Anterior cingulate cortex (tissue), 58 donors: ENCODE measurements at regions not wholly inside any gene's neighbourhood (a gene's known extent, or its start where the extent isn't known, plus 50 kb on each side); places are given as distances from the start of the nearest gene placed in this dataset.

Experiments used
- DNase-seq, 58 donors: peaks; one replicate each; lab custom pipeline; 2025; lab: John Stamatoyannopoulos, UW

GRCh38 chr5:68406767-68407241 is 191.2 kb downstream of the PIK3R1 start:
- peak in 1 of 58 donors; percentile 5 for DNase-seq

DNA sequence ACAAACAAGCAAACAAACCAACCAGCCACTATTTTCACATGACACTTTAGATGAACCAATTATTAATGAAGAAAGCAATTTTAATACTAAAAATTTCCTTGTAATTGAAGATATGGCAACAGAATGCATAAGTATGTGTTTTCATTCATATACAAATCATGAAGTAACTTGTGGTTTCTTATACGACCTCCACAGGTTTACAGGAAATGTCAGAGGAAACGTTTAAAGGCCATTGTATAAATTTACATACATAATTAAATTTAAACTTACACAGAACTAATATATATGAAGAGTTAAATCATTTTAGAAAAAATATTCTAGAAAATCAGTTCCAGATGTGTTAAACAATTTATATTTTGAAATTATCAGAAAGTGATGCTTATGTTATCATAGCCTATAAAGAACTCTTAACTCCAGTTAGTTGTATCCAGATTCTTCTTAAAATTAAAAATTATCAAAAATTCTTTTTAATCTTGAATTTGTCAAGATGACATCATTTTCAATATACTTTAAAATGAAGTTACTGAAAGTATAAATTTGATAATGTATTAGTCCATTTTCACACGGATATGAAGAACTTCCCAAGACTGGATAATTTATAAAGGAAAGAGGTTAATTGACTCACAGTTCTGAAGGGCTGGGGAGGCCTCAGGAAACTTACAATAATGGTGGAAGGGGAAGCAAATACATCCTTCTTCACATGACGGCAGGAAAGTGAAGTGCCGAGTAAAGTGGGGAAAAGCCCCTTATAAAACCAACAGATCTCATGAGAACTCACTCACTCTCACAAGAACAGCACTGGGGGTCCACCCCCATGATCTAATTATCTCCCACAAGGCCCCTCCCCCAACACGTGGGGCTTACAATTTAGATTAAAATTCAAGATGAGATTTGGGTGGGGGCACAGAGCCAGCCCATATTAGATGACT is 192.0 kb downstream of the PIK3R1 start:
- DNase-seq = no peak

- no peak for DNase-seq
Measured at GRCh38 chr5:68408345-68408871, 192.9 kb downstream of the PIK3R1 start.

GRCh38 chr5:68409259-68409658 is 193.7 kb downstream of the PIK3R1 start:
- DNase-seq = no peak

- DNase-seq = no peak
Measured at GRCh38 chr5:68411161-68411560, 195.6 kb downstream of the PIK3R1 start.

GRCh38 chr5:68415177-68416085 is 199.9 kb downstream of the PIK3R1 start:
- DNase-seq = no peak

- DNase-seq = no peak
Measured at GRCh38 chr5:68416714-68417113, 201.2 kb downstream of the PIK3R1 start.

- no peak for DNase-seq
Measured at GRCh38 chr5:68418201-68418600, 202.6 kb downstream of the PIK3R1 start.

DNA sequence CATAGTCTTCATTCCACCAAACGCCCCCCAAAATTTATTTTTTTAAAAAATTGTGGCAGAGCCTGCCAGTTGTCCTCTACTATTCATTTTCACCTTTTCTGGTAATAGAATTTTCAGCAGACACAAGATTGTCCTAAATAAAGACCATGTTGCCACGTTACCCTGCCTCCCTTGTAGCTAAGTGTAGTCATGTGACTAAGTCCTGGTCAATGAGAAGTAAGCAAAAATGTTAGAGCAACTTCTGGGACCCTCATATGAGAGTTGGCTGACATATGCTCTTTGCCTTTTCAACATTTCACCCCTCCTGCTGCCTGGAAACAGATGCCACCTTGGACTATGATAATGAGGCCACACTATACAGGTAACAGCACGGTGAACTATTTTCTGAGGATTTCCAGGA is 203.1 kb downstream of the PIK3R1 start:
- no peak for DNase-seq

DNA sequence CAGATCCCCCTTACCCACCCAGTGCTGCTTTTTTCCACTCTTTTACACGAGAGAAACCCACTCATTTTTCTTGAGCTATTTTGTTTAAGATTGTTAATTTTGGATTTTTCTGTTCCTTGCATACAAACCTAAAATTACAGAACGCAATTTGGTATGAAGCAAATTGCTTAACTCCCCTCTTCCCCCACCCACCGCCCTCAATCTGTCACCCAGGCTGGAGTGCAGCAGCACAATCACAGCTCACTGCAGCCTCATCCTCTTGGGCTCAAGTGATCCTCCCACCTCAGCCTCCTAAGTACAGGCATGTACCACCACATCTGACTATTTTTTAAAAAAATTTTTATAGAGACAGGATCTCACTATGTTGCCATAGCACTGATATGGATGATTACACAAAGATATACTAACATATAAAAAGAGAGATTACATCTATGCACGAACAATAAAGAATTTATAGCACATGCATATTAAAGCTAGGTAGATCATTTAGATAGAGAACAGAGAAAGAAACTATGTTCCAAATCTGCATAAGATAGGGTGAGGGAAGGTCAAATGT is 203.6 kb downstream of the PIK3R1 start:
- DNase-seq = peak in 1 of 58 donors; percentile 15

DNA sequence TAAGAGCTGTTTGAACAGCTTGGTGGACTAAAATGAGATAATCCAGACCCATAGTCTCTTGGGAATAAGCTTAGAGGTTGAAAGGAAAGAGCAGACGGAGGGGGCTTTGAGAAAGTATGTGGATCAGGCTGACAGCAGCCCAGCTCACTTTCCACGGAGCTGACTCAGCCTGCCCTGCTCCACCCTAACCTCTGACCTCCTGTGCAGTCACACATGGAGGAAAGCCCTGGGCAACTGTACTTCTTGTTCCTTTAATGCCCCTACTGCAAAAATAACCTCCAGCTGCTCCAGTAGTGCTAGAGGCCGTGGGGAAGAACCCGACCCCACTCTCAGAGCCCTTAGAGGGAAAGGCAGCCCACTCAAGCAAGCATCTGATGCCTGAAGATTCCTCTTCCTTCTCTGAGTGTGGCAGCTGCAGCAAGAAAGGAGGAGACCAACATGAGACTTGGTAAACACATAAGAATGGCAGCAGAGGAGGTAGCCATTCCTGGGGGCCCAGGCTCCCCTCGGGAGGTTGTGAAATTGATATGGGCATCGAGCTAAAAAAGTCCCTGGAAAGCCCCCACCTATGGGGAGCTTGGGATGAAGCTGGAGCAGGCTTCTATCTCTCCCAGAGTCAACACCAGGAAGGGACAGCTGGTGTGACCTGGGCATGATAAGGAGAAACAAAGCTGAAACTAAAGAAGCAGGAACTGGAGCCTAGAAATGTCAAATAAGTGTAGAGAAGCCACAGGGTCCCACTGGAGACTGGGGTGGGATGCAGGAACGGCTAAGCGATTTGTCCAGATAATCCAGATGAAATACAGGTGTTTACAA is 204.3 kb downstream of the PIK3R1 start:
- DNase-seq = no peak

GRCh38 chr5:68420476-68421344 is 205.2 kb downstream of the PIK3R1 start:
- DNase-seq = no peak

GRCh38 chr5:68421485-68422220 is 206.1 kb downstream of the PIK3R1 start:
- no peak for DNase-seq

- DNase-seq = no peak
Measured at GRCh38 chr5:68423154-68423811, 207.7 kb downstream of the PIK3R1 start.

DNA sequence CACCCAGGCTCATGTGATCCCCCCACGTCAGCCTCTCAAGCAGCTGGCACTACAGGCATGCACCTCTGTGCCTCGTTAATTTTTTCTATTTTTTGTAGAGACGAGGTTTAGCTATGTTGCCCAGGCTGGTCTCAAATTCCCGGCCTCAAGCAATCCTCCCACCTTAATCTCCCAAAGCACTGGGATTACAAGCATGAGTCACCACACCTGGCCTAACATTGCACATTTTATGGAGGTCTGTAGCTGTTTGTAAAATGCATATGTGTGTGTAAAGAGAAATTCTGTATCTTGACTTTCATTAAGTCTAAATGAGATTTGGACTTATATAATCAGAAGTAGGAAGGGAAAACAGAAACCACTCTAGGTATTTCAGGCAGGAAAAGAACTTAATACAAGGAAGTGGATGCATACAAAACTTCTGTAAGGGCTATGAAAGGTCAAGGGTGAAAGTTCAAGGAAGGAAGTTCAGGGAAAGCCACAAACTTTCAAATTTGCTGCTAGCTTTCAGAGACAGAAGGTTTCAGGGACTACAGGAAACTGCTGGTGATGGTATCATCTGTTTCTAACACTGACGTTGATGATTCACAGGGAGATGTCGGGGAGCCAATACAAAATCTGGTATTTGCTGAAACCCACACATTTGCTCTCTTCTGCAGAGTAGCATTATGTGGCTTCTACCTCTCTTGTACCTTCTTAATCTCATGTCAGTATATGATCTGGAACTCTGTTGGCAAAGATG is 209.4 kb downstream of the PIK3R1 start:
- DNase-seq = no peak

GRCh38 chr5:68426586-68426985 is 211.0 kb downstream of the PIK3R1 start:
- DNase-seq = no peak
